Endothelial cell of umbilical vein (primary cell): ENCODE measurements at regions not wholly inside any gene's neighbourhood (a gene's known extent, or its start where the extent isn't known, plus 50 kb on each side); places are given as distances from the start of the nearest gene placed in this dataset.

ENCODE experiments used
- BruUV-seq: library from RNA; stranded (reverse); fragments of 400-500 nt; replicated peaks from 2 replicates; lab custom pipeline; 2021; lab: Mats Ljungman, UMichigan
- CTCF ChIA-PET: fragments of 300-600, 350-600 bp; sonication (Branson Sonifier 250); formaldehyde crosslinking; loops from one replicate; lab custom pipeline; 2021; ENCODE audit warnings: antibody characterized with exemption, inconsistent platforms; lab: Charles Lee
- POLR2A ChIA-PET: fragments of 300-600, 350-600 bp; sonication (Branson Sonifier 250); formaldehyde crosslinking; loops from one replicate; lab custom pipeline; 2021; ENCODE audit warnings: antibody characterized with exemption, inconsistent platforms; lab: Charles Lee
- DNase-seq: peaks from one replicate; pipeline ENCODE4 v3.0.0-alpha.2; 2011; ENCODE audit warnings: low read depth, low spot score
- FAIRE-seq: peaks from 2 replicates; lab custom pipeline; 2011; peaks lifted over from hg19 to GRCh38; lab: Jason Lieb, UNC
- H2AFZ ChIP-seq: 2 replicates; pipeline ENCODE4 v1.6.0; 2012; ENCODE audit warnings: low read depth, low read length, control low read depth, inconsistent platforms
- H3K27ac ChIP-seq: 2 replicates; pipeline ENCODE4 v1.5.1; 2011; ENCODE audit warnings: low read depth, mild to moderate bottlenecking, control low read depth, low read length, moderate library complexity; ENCODE audit not compliant: insufficient read depth
- H3K27me3 ChIP-seq, 2 experiments: 2 replicates each; pipeline versions ENCODE4 v1.6.0 to v1.6.1; 2011; ENCODE audit warnings: low read length in 2 of 2, mixed read lengths in 1 of 2; ENCODE audit not compliant: control insufficient read depth in 2 of 2, insufficient read depth in 2 of 2
- H3K36me3 ChIP-seq, 2 experiments: 2 replicates in 1 of 2; 3 replicates in 1 of 2; pipeline ENCODE4 v1.5.1; 2011; ENCODE audit warnings: low read length in 2 of 2, mild to moderate bottlenecking in 1 of 2, moderate library complexity in 1 of 2; ENCODE audit not compliant: control insufficient read depth in 2 of 2, insufficient read depth in 2 of 2; ENCODE audit errors: extremely low read depth in 1 of 2
- H3K4me1 ChIP-seq: 3 replicates; pipeline ENCODE4 v1.5.1; 2011; ENCODE audit warnings: mild to moderate bottlenecking, low read length; ENCODE audit not compliant: control insufficient read depth, insufficient read depth; ENCODE audit errors: extremely low read depth
- H3K4me2 ChIP-seq: 2 replicates; pipeline ENCODE4 v1.6.1; 2011; ENCODE audit warnings: low read length, control low read depth, mixed read lengths; ENCODE audit not compliant: insufficient read depth
- H3K4me3 ChIP-seq, 3 experiments: fragments of 200-600 bp in 1 of 3; sonication (generic), shearing (Covaris generic) in 1 of 3; replicated peaks in 1 of 3; 2 replicates each; pipeline ENCODE4 v1.5.1; 2011 to 2016; ENCODE audit warnings: control low read depth in 3 of 3, low read length in 3 of 3, mild to moderate bottlenecking in 2 of 3, inconsistent platforms in 1 of 3, low read depth in 1 of 3, moderate library complexity in 1 of 3; ENCODE audit not compliant: insufficient read depth in 1 of 3
- H3K79me2 ChIP-seq: 2 replicates; pipeline ENCODE4 v1.6.0; 2012; ENCODE audit warnings: low read length, inconsistent platforms; ENCODE audit not compliant: control insufficient read depth, insufficient read depth
- H3K9ac ChIP-seq: replicated peaks from 2 replicates; pipeline ENCODE3; 2011; ENCODE audit warnings: low read length, control low read depth; ENCODE audit not compliant: insufficient read depth; ENCODE audit errors: extremely low read depth
- H3K9me1 ChIP-seq: replicated peaks from 3 replicates; pipeline ENCODE4 v1.6.0; 2011; ENCODE audit warnings: mild to moderate bottlenecking, low read length; ENCODE audit not compliant: control insufficient read depth, insufficient read depth; ENCODE audit errors: extremely low read depth
- H3K9me3 ChIP-seq: replicated peaks from 2 replicates; pipeline ENCODE4 v1.5.1; 2012; ENCODE audit warnings: low read length, inconsistent platforms; ENCODE audit not compliant: control insufficient read depth, insufficient read depth
- H4K20me1 ChIP-seq: replicated peaks from 2 replicates; pipeline ENCODE3; 2011; ENCODE audit warnings: mild to moderate bottlenecking, low read length; ENCODE audit not compliant: control insufficient read depth, insufficient read depth; ENCODE audit errors: extremely low read depth
- EZH2 ChIP-seq: IDR thresholded peaks from 2 replicates; pipeline ENCODE4 v1.6.1; 2012; ENCODE audit warnings: borderline replicate concordance, low read depth, mild to moderate bottlenecking, moderate library complexity, low read length, inconsistent platforms; ENCODE audit not compliant: severe bottlenecking
- FOS ChIP-seq: IDR thresholded peaks from 2 replicates; pipeline ENCODE4 v1.6.1; 2011; ENCODE audit warnings: mild to moderate bottlenecking, low read length, moderate library complexity, borderline replicate concordance; ENCODE audit not compliant: insufficient read depth
- GATA2 ChIP-seq: IDR thresholded peaks from 2 replicates; pipeline ENCODE4 v1.7.0; 2011; ENCODE audit warnings: low read depth, mild to moderate bottlenecking, moderate library complexity, mixed read lengths, low read length; ENCODE audit not compliant: insufficient read length, insufficient read depth
- JUN ChIP-seq: IDR thresholded peaks from 2 replicates; pipeline ENCODE4 v1.6.1; 2011; ENCODE audit warnings: borderline replicate concordance, low read depth; ENCODE audit not compliant: insufficient read length, insufficient read depth
- MYC ChIP-seq: IDR thresholded peaks from one replicate; pipeline ENCODE4 v1.6.1; 2011; ENCODE audit warnings: mild to moderate bottlenecking, low read depth, low read length
- POLR2A ChIP-seq: IDR thresholded peaks from 2 replicates; pipeline ENCODE4 v1.6.1; 2012; ENCODE audit warnings: low read depth, mild to moderate bottlenecking, control low read depth, low read length
- POLR2AphosphoS5 ChIP-seq: IDR thresholded peaks from 2 replicates; pipeline ENCODE4 v1.6.1; 2012; ENCODE audit warnings: low read depth, mild to moderate bottlenecking, control low read depth, low read length, moderate library complexity; ENCODE audit not compliant: insufficient read depth
- dilution Hi-C: fragments of 300-500 bp; cut with MboI; formaldehyde crosslinking; loops from one replicate; pipeline ENCODE4 v1.15.0; 2019; ENCODE audit warnings: low sequenced_read_pairs; ENCODE audit not compliant: extremely low pct_ligation_motif_present
- intact Hi-C: fragments of 100-400 bp; cut with micrococcal nuclease; formaldehyde crosslinking; loops from one replicate; pipeline ENCODE4 v1.10.0; 2022
- TF ChIP-seq, protein P1 (sequence below), 2 donors: IDR thresholded peaks; 1 replicate in 1 of 2; 2 replicates in 1 of 2; pipeline ENCODE4 v1.5.1; 2011; ENCODE audit warnings: low read length in 2 of 2, mild to moderate bottlenecking in 2 of 2, moderate library complexity in 2 of 2, control low read depth in 1 of 2, inconsistent platforms in 1 of 2, low read depth in 1 of 2; ENCODE audit not compliant: insufficient read depth in 1 of 2; ENCODE audit errors: extremely low read depth in 1 of 2
- TF ChIP-seq, protein P2 (sequence below): IDR thresholded peaks from 2 replicates; pipeline ENCODE4 v1.6.1; 2011; ENCODE audit not compliant: insufficient read depth, insufficient read length

DNA sequence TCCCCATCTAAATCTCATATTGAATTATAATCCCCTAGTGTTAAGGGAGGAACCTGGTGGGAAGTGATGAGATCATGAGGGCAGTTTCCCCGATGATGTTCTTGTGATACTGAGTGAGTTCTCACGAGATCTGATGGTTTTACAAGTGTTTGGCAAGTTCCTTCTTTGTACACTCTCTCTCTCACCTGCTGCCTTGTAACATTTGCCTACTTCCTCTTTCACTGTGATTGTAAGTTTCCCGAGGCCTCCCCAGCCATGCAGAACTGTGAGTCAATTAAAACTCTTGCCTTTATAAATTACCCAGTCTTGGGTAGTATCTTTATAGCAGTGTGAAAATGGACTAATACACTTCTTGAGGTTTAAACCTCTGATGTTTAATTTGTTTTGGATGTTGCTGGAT, 177.5 kb downstream of the CD8B2 start:
- no peak overlapping the region for H3K4me2 ChIP-seq
- intact Hi-C loops (no loop called here), dilution Hi-C loops (no loop called here)
- DNase-seq (no peak), FAIRE-seq (no peak)
- H3K27ac ChIP-seq, result no peak overlapping the region
- no peaks in the 10 kb centered on the region for H3K9me1 ChIP-seq
- no peaks in the 10 kb centered on the region for H3K36me3 ChIP-seq
- ChIA-PET POLR2A (no interaction called here), CTCF (no interaction called here)
- H3K4me1 ChIP-seq, result no peaks in the 10 kb centered on the region
- H3K9me3 ChIP-seq, result no peaks in the 10 kb centered on the region
- no peaks in the 10 kb centered on the region for H4K20me1 ChIP-seq
- H3K9ac ChIP-seq, result no peak overlapping the region
- no peak overlapping the region for H3K4me3 ChIP-seq
- no TSS peak for BruUV-seq
- no peaks in the 10 kb centered on the region for H3K79me2 ChIP-seq
- no peaks in the 10 kb centered on the region for H3K27me3 ChIP-seq
- H2AFZ ChIP-seq, result no peak overlapping the region
- TF ChIP-seq, protein P1, sequence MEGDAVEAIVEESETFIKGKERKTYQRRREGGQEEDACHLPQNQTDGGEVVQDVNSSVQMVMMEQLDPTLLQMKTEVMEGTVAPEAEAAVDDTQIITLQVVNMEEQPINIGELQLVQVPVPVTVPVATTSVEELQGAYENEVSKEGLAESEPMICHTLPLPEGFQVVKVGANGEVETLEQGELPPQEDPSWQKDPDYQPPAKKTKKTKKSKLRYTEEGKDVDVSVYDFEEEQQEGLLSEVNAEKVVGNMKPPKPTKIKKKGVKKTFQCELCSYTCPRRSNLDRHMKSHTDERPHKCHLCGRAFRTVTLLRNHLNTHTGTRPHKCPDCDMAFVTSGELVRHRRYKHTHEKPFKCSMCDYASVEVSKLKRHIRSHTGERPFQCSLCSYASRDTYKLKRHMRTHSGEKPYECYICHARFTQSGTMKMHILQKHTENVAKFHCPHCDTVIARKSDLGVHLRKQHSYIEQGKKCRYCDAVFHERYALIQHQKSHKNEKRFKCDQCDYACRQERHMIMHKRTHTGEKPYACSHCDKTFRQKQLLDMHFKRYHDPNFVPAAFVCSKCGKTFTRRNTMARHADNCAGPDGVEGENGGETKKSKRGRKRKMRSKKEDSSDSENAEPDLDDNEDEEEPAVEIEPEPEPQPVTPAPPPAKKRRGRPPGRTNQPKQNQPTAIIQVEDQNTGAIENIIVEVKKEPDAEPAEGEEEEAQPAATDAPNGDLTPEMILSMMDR (IDR thresholded peaks at IDR 0.05; ENCODE audit: extremely low read depth in 1 of 2, insufficient read depth in 1 of 2, low read depth in 1 of 2, low read length in 2 of 2), result no peak
- TF ChIP-seq POLR2AphosphoS5 (no peak), FOS (no peak), MYC (no peak), EZH2 (no peak), POLR2A (no peak), GATA2 (no peak), JUN (no peak)
- TF ChIP-seq, protein P2, sequence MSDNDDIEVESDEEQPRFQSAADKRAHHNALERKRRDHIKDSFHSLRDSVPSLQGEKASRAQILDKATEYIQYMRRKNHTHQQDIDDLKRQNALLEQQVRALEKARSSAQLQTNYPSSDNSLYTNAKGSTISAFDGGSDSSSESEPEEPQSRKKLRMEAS, result no peak
